Right lobe of liver (tissue), 6 donors: ENCODE measurements at regions not wholly inside any gene's neighbourhood (a gene's known extent, or its start where the extent isn't known, plus 50 kb on each side); places are given as distances from the start of the nearest gene placed in this dataset.

ENCODE experiments used
- ATAC-seq, 4 donors: fragments of 200-7000 bp; cut with Tn5 transposase; one replicate each; pipeline ENCODE4 v1.9.1; 2020; ENCODE audit warnings: mild to moderate bottlenecking in 4 of 4, moderate library complexity in 4 of 4
- DNase-seq, 3 donors: peaks; one replicate each; pipeline ENCODE4 v3.0.0-alpha.2; 2020
- H3K27ac ChIP-seq, 3 donors: fragments of 200-600 bp; one replicate each; pipeline ENCODE4 v1.8.0; 2022
- H3K27me3 ChIP-seq, 2 donors: fragments of 200-600 bp; one replicate each; pipeline ENCODE4 v1.8.0; 2022
- H3K36me3 ChIP-seq, 4 donors: fragments of 200-600 bp; sonication (generic) in 1 of 4; one replicate each; pipeline versions ENCODE4 v1.5.1 to v1.8.0; 2017 to 2022; ENCODE audit warnings: control low read depth in 1 of 4
- H3K4me1 ChIP-seq, 4 donors: fragments of 200-600 bp; sonication (generic) in 1 of 4; one replicate each; pipeline versions ENCODE4 v1.5.1 to v1.8.0; 2017 to 2022; ENCODE audit warnings: control low read depth in 1 of 4
- H3K4me3 ChIP-seq, 3 donors: fragments of 200-600 bp; one replicate each; pipeline ENCODE4 v1.8.0; 2022
- H3K9me3 ChIP-seq, 4 donors: fragments of 200-600 bp; sonication (generic) in 1 of 4; one replicate each; pipeline versions ENCODE4 v1.5.1 to v1.8.0; 2017 to 2022; ENCODE audit warnings: control low read depth in 1 of 4
- POLR2A ChIP-seq: fragments of 450-650 bp; IDR thresholded peaks from one replicate; pipeline ENCODE4 v1.6.1; 2017; ENCODE audit warnings: antibody characterized with exemption, mild to moderate bottlenecking
- WGBS: methylation state at CpG from one replicate; pipeline ENCODE4 v1.1.6; 2018; ENCODE audit warnings: low coverage, low lambda C conversion rate; ENCODE audit not compliant: insufficient coverage; ENCODE audit errors: missing lambda C conversion rate; 5-methylcytosine and 5-hydroxymethylcytosine counted together
- intact Hi-C, 2 donors: fragments of 100-400 bp; cut with DNase I; formaldehyde crosslinking; loops; one replicate each; pipeline versions ENCODE4 v1.11.2 to v1.14.1; 2022
- TF ChIP-seq, protein P1 (sequence below), 4 donors: fragments of 200-600 bp in 3 of 4; fragments of 450-650 bp in 1 of 4; IDR thresholded peaks; one replicate each; pipeline versions ENCODE4 v1.5.1 to v1.8.0; 2016 to 2022; ENCODE audit warnings: antibody characterized with exemption in 4 of 4, mild to moderate bottlenecking in 2 of 4
- donor health status: DM: no; HTN: yes; CAD: no.
- donor health status: DM: no; HTN: no; CAD: no.
- donor health status: DM: no; HTN: no; CAD: no.
- donor health status: DM: no; HTN: yes; CAD: no.
- donor health status: DM: no; HTN: yes; CAD: no.

DNA sequence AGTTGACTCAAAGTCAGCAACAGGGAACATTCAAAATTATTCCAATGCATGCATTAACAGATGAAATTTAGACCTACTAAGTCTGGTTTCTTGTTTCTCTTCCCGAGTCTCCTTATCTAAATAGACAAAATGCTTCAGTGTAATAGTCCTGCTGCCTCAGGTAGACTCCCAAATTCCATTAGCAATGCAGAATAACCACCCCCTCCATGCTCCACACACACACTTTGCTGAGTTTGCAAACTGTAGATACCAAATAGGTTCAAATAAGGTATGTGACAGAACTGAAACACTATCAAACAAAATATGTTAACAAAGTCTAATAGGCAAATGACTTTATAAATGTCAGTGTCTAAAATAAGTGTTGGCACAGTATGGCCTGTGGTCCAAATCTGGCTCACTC, 451.1 kb upstream of the SOX5 start:
- 65% methylated on average over 1 of the region's 1 CpG for WGBS
- TF ChIP-seq POLR2A = no peak
- TF ChIP-seq, protein P1, sequence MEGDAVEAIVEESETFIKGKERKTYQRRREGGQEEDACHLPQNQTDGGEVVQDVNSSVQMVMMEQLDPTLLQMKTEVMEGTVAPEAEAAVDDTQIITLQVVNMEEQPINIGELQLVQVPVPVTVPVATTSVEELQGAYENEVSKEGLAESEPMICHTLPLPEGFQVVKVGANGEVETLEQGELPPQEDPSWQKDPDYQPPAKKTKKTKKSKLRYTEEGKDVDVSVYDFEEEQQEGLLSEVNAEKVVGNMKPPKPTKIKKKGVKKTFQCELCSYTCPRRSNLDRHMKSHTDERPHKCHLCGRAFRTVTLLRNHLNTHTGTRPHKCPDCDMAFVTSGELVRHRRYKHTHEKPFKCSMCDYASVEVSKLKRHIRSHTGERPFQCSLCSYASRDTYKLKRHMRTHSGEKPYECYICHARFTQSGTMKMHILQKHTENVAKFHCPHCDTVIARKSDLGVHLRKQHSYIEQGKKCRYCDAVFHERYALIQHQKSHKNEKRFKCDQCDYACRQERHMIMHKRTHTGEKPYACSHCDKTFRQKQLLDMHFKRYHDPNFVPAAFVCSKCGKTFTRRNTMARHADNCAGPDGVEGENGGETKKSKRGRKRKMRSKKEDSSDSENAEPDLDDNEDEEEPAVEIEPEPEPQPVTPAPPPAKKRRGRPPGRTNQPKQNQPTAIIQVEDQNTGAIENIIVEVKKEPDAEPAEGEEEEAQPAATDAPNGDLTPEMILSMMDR (IDR thresholded peaks at IDR 0.05) = no peak
- H3K36me3 ChIP-seq = no peaks in the 10 kb centered on the region
- H3K9me3 ChIP-seq = no peaks in the 10 kb centered on the region
- no peak for DNase-seq
- H3K27ac ChIP-seq = no peak overlapping the region
- no peak overlapping the region for H3K4me3 ChIP-seq
- intact Hi-C loops = no loop called here
- no peaks in the 10 kb centered on the region for H3K27me3 ChIP-seq
- no peaks in the 10 kb centered on the region for H3K4me1 ChIP-seq
- no peak for ATAC-seq

DNA sequence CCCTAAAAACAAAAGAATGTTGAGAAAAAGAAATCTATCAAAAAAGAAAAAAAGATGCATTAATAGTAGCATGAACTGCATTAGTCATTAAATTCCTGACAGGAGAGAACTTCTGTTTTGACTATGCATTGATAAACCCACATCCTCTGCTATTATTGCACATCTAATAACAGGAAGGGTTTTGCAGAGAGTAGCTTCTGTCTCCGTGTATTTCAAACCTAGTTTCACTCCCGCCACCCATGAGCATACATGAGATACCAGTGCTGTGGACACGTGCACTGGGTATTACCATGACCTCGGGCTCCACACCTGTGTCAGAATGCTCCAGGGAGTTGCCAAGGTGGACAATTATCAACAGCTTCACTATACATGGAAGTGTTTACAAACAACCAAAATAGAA, 449.1 kb upstream of the SOX5 start:
- no peaks in the 10 kb centered on the region for H3K9me3 ChIP-seq
- WGBS = 63% methylated on average over 3 of the region's 4 CpGs
- no peaks in the 10 kb centered on the region for H3K27me3 ChIP-seq
- no peak overlapping the region for H3K4me3 ChIP-seq
- H3K36me3 ChIP-seq = no peaks in the 10 kb centered on the region
- ATAC-seq (no peak), DNase-seq (no peak)
- intact Hi-C loops = no loop called here
- no peak for TF ChIP-seq POLR2A
- TF ChIP-seq, protein P1 (IDR thresholded peaks at IDR 0.05) = no peak
- no peaks in the 10 kb centered on the region for H3K4me1 ChIP-seq
- no peak overlapping the region for H3K27ac ChIP-seq

- intact Hi-C loops = no loop called here
- H3K4me3 ChIP-seq = no peak overlapping the region
- DNase-seq (no peak), ATAC-seq (no peak)
- no peaks in the 10 kb centered on the region for H3K27me3 ChIP-seq
- H3K9me3 ChIP-seq = no peaks in the 10 kb centered on the region
- H3K27ac ChIP-seq = no peak overlapping the region
- H3K4me1 ChIP-seq = no peaks in the 10 kb centered on the region
- H3K36me3 ChIP-seq = no peaks in the 10 kb centered on the region
- WGBS = 76% methylated on average over 8 of the region's 11 CpGs
- TF ChIP-seq, protein P1 (IDR thresholded peaks at IDR 0.05) = no peak
- no peak for TF ChIP-seq POLR2A
Observed at GRCh38 chr12:24396224-24396623, 446.8 kb upstream of the SOX5 start.

DNA sequence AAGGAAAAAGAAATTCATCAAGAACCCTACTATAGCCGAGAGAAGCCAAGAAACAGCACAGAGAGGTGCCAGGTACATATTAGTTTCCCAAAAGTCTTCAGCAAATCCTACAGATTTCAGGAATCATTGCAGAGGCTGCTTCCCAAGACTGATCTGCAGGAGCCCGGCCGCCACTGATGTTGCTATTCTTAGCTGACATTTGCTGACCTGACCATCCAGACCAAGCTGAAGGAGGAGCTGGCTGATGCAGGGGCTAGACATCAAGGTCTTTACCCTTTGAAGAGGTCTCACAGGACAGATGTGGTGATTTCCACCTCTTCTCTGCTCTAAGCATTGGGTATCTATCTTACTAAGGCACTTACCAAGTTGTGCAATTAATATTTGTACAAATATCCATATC, 444.8 kb upstream of the SOX5 start:
- ATAC-seq = no peak
- no peaks in the 10 kb centered on the region for H3K36me3 ChIP-seq
- no peak overlapping the region for H3K27ac ChIP-seq
- TF ChIP-seq, protein P1 (IDR thresholded peaks at IDR 0.05) = no peak
- TF ChIP-seq POLR2A = no peak
- no peaks in the 10 kb centered on the region for H3K27me3 ChIP-seq
- no peak overlapping the region for H3K4me3 ChIP-seq
- no peaks in the 10 kb centered on the region for H3K9me3 ChIP-seq
- WGBS = no CpG with 5 or more reads among the region's 3 CpGs
- intact Hi-C loops = no loop called here
- no peaks in the 10 kb centered on the region for H3K4me1 ChIP-seq
- DNase-seq = no peak

GRCh38 chr12:24393071-24393470, 443.6 kb upstream of the SOX5 start:
- TF ChIP-seq POLR2A = no peak
- TF ChIP-seq, protein P1 (IDR thresholded peaks at IDR 0.05) = no peak
- no peak for DNase-seq
- Histone ChIP-seq H3K27ac (no peak overlapping the region), H3K4me3 (no peak overlapping the region), H3K4me1 (no peaks in the 10 kb centered on the region), H3K27me3 (no peaks in the 10 kb centered on the region), H3K36me3 (no peaks in the 10 kb centered on the region), H3K9me3 (no peaks in the 10 kb centered on the region)
- intact Hi-C loops = no loop called here
- ATAC-seq = no peak
- 94% methylated on average over 2 of the region's 2 CpGs for WGBS
